ENCODE measurements at regions not wholly inside any gene's neighbourhood (a gene's known extent, or its start where the extent isn't known, plus 50 kb on each side); places are given as distances from the start of the nearest gene placed in this dataset.

GRCh38 chr1:29505532-29506220, 269.4 kb downstream of the PTPRU start:
- intact Hi-C loops (cut with micrococcal nuclease; ENCODE audit: unreplicated experiment) (no loop called here), in situ Hi-C loops (cut with HindIII; ENCODE audit: extremely low pct_ligation_motif_present, low pct_unique_long_range_greater_than_20kb) (no loop called here)
- FAIRE-seq: no peak
- no peaks in the 10 kb centered on the region for H3K36me3 ChIP-seq (replicated peaks in 1 of 2; ENCODE audit: control insufficient read depth in 1 of 2, insufficient read depth in 2 of 2, low read length in 2 of 2)
- peaks cover 0 to 2% of the 10 kb centered on the region in 2 experiments; a peak in 1 of 5 replicates for H3K27me3 ChIP-seq (ENCODE audit: control insufficient read depth in 1 of 2, insufficient read depth in 2 of 2, low read length in 2 of 2)
- H3K4me1 ChIP-seq (ENCODE audit: insufficient read depth, low read length): peaks cover 14% of the 10 kb centered on the region
- H4K20me1 ChIP-seq (ENCODE audit: insufficient read depth, low read length): no peaks in the 10 kb centered on the region
- H3K9ac ChIP-seq (ENCODE audit: insufficient read depth, low read depth, low read length): no peak overlapping the region
- H3K4me3 ChIP-seq (replicated peaks in 1 of 3; ENCODE audit: insufficient read depth in 1 of 3, low read depth in 2 of 3, low read length in 3 of 3): no peak overlapping the region
- WGBS (ENCODE audit: low lambda C conversion rate): 39% methylated on average over 10 of the region's 10 CpGs
- H3K9me3 ChIP-seq (ENCODE audit: low read length): no peaks in the 10 kb centered on the region
- no peak for DNase-seq (ENCODE audit: low spot score)
- H3K79me2 ChIP-seq (ENCODE audit: insufficient read depth, low read length): no peaks in the 10 kb centered on the region
- CTCF ChIA-PET (ENCODE audit: low intra/inter-chr PET ratio, low total read pairs): no interaction called here
- H3K27ac ChIP-seq (ENCODE audit: extremely low read length, insufficient read depth, low read length): no peak overlapping the region
- no peak overlapping the region for H2AFZ ChIP-seq (ENCODE audit: low read length)
- H3K4me2 ChIP-seq (ENCODE audit: low read depth, low read length): no peak overlapping the region
- BruUV-seq (replicated peaks): no TSS peak
- no peak for ATAC-seq
- TF ChIP-seq RXRB (CRISPR knock-in tag; IDR thresholded peaks at IDR 0.05; ENCODE audit: borderline replicate concordance): no peak
- POLR2A ChIA-PET: no interaction called here

- CTCF ChIA-PET (ENCODE audit: low intra/inter-chr PET ratio, low total read pairs): no interaction called here
These were observed 268.5 kb downstream of the PTPRU start for GRCh38 chr1:29504709-29505410.

More at GRCh38 chr1:29504709-29505410, 268.5 kb downstream of the PTPRU start:
- H3K27me3 ChIP-seq (ENCODE audit: control insufficient read depth in 1 of 2, insufficient read depth in 2 of 2, low read length in 2 of 2): peaks cover 0 to 2% of the 10 kb centered on the region in 2 experiments; a peak in 1 of 5 replicates
- H3K4me2 ChIP-seq (ENCODE audit: low read depth, low read length): no peak overlapping the region
- BruUV-seq (replicated peaks): no TSS peak
- 63% methylated on average over 4 of the region's 8 CpGs for WGBS (ENCODE audit: low lambda C conversion rate)
- no peak overlapping the region for H3K27ac ChIP-seq (ENCODE audit: extremely low read length, insufficient read depth, low read length)
- no peak overlapping the region for H3K4me3 ChIP-seq (replicated peaks in 1 of 3; ENCODE audit: insufficient read depth in 1 of 3, low read depth in 2 of 3, low read length in 3 of 3)
- intact Hi-C loops (cut with micrococcal nuclease; ENCODE audit: unreplicated experiment) (no loop called here), in situ Hi-C loops (cut with HindIII; ENCODE audit: extremely low pct_ligation_motif_present, low pct_unique_long_range_greater_than_20kb) (no loop called here)
- DNase-seq (ENCODE audit: low spot score): no peak
- H3K79me2 ChIP-seq (ENCODE audit: insufficient read depth, low read length): no peaks in the 10 kb centered on the region
- TF ChIP-seq MAFK (conservative IDR thresholded peaks at IDR 0.05 in 1 of 2, IDR thresholded peaks at IDR 0.05 in 1 of 2; ENCODE audit: low read length in 2 of 2): peak in 1 of 2 experiments; percentile 17; a peak in 1 of 4 replicates
- TF ChIP-seq ZNF629 (CRISPR knock-in tag; conservative IDR thresholded peaks at IDR 0.05): no peak
- POLR2A ChIA-PET: no interaction called here
- peaks cover 14% of the 10 kb centered on the region for H3K4me1 ChIP-seq (ENCODE audit: insufficient read depth, low read length)
- no peak overlapping the region for H3K9ac ChIP-seq (ENCODE audit: insufficient read depth, low read depth, low read length)
- H3K9me3 ChIP-seq (ENCODE audit: low read length): no peaks in the 10 kb centered on the region
- no peak for FAIRE-seq
- no peaks in the 10 kb centered on the region for H4K20me1 ChIP-seq (ENCODE audit: insufficient read depth, low read length)
- H2AFZ ChIP-seq (ENCODE audit: low read length): no peak overlapping the region
- no peaks in the 10 kb centered on the region for H3K36me3 ChIP-seq (replicated peaks in 1 of 2; ENCODE audit: control insufficient read depth in 1 of 2, insufficient read depth in 2 of 2, low read length in 2 of 2)
- no peak for ATAC-seq
